Esophagus muscularis mucosa (tissue), 4 donors: ENCODE measurements at regions not wholly inside any gene's neighbourhood (a gene's known extent, or its start where the extent isn't known, plus 50 kb on each side); places are given as distances from the start of the nearest gene placed in this dataset.

Experiments
- CTCF ChIP-seq, 3 experiments: fragments of 200-600 bp in 2 of 3; fragments of 450-650 bp in 1 of 3; sonication (generic) in 2 of 3; IDR thresholded peaks; one replicate each; pipeline ENCODE4 v1.5.1; 2017 to 2019; ENCODE audit warnings: antibody characterized with exemption in 3 of 3, mild to moderate bottlenecking in 2 of 3, moderate library complexity in 1 of 3
- EP300 ChIP-seq: sonication (generic); formaldehyde crosslinking; IDR thresholded peaks from one replicate; pipeline ENCODE4 v1.6.1; 2017; ENCODE audit warnings: antibody characterized with exemption
- POLR2A ChIP-seq: fragments of 450-650 bp; IDR thresholded peaks from one replicate; pipeline ENCODE4 v1.6.1; 2017; ENCODE audit warnings: antibody characterized with exemption, moderate library complexity, mild to moderate bottlenecking, low read depth
- POLR2AphosphoS5 ChIP-seq, 2 donors: sonication (generic); formaldehyde crosslinking; IDR thresholded peaks; one replicate each; pipeline ENCODE4 v1.6.1; 2017; ENCODE audit warnings: antibody characterized with exemption in 2 of 2

GRCh38 chr5:57720656-57721055 is 238.0 kb upstream of the ACTBL2 start:
- TF ChIP-seq POLR2A (no peak), CTCF (IDR thresholded peaks at IDR 0.05) (no peak), EP300 (no peak), POLR2AphosphoS5 (IDR thresholded peaks at IDR 0.05) (no peak)
